Calu3 (cell line): ENCODE measurements at regions not wholly inside any gene's neighbourhood (a gene's known extent, or its start where the extent isn't known, plus 50 kb on each side); places are given as distances from the start of the nearest gene placed in this dataset.

Experiments
- BruUV-seq: library from RNA; stranded (reverse); fragments of 400-500 nt; replicated peaks from 2 replicates; lab custom pipeline; 2021; lab: Mats Ljungman, UMichigan
- CTCF ChIA-PET: fragments of 300-600 bp; sonication (Branson Sonifier 250); formaldehyde crosslinking; loops from one replicate; lab custom pipeline; 2022; ENCODE audit warnings: antibody characterized with exemption; lab: Charles Lee
- DNase-seq: peaks from one replicate; pipeline ENCODE4 v3.0.0; 2022
- H3K27ac Mint-ChIP-seq: one replicate; pipeline ENCODE4 v1.8.0; 2022; ENCODE audit warnings: mixed read lengths; ENCODE audit not compliant: unreplicated experiment
- H3K27me3 Mint-ChIP-seq: one replicate; pipeline ENCODE4 v1.8.0; 2022; ENCODE audit warnings: mixed read lengths; ENCODE audit not compliant: unreplicated experiment
- H3K36me3 Mint-ChIP-seq: one replicate; pipeline ENCODE4 v1.8.0; 2022; ENCODE audit warnings: mild to moderate bottlenecking, moderate library complexity, mixed read lengths; ENCODE audit not compliant: insufficient read depth, unreplicated experiment
- H3K4me1 Mint-ChIP-seq: one replicate; pipeline ENCODE4 v1.8.0; 2022; ENCODE audit warnings: mild to moderate bottlenecking, low read depth, mixed read lengths; ENCODE audit not compliant: unreplicated experiment
- H3K4me3 Mint-ChIP-seq: one replicate; pipeline ENCODE4 v1.8.0; 2022; ENCODE audit warnings: mild to moderate bottlenecking, low read depth, moderate library complexity, mixed read lengths; ENCODE audit not compliant: unreplicated experiment
- H3K9me3 Mint-ChIP-seq: one replicate; pipeline ENCODE4 v1.8.0; 2022; ENCODE audit warnings: low read depth, mixed read lengths; ENCODE audit not compliant: unreplicated experiment
- CTCF ChIP-seq: fragments of 200-600 bp; IDR thresholded peaks from one replicate; pipeline ENCODE4 v1.8.0; 2022; ENCODE audit warnings: antibody characterized with exemption; ENCODE audit not compliant: unreplicated experiment
- intact Hi-C: fragments of 100-400 bp; cut with micrococcal nuclease; formaldehyde crosslinking; loops from one replicate; pipeline ENCODE4 v1.10.0; 2022; ENCODE audit not compliant: unreplicated experiment

- H3K9me3 Mint-ChIP-seq = peaks cover 11% of the 10 kb centered on the region
- no peak overlapping the region for H3K27ac Mint-ChIP-seq
- no peak for TF ChIP-seq CTCF
- BruUV-seq = no TSS peak
- H3K36me3 Mint-ChIP-seq = no peaks in the 10 kb centered on the region
- CTCF ChIA-PET = no interaction called here
- no peaks in the 10 kb centered on the region for H3K27me3 Mint-ChIP-seq
- no peak for DNase-seq
- no peak overlapping the region for H3K4me3 Mint-ChIP-seq
- H3K4me1 Mint-ChIP-seq = no peaks in the 10 kb centered on the region
- intact Hi-C loops = no loop called here
These were observed 498.7 kb upstream of the RAB6C start for GRCh38 chr2:129480790-129481189.

- DNase-seq = no peak
- intact Hi-C loops = no loop called here
- no TSS peak for BruUV-seq
- no peak for TF ChIP-seq CTCF
- H3K27me3 Mint-ChIP-seq = no peaks in the 10 kb centered on the region
- peaks cover 9% of the 10 kb centered on the region for H3K9me3 Mint-ChIP-seq
- H3K4me3 Mint-ChIP-seq = no peak overlapping the region
- no peaks in the 10 kb centered on the region for H3K36me3 Mint-ChIP-seq
- CTCF ChIA-PET = no interaction called here
- no peak overlapping the region for H3K27ac Mint-ChIP-seq
- no peaks in the 10 kb centered on the region for H3K4me1 Mint-ChIP-seq
These were observed 497.9 kb upstream of the RAB6C start for GRCh38 chr2:129481306-129482219.

GRCh38 chr2:129482626-129483025 is 496.8 kb upstream of the RAB6C start:
- peaks cover 9% of the 10 kb centered on the region for H3K9me3 Mint-ChIP-seq
- no peak overlapping the region for H3K4me3 Mint-ChIP-seq
- CTCF ChIA-PET = no interaction called here
- no peak for DNase-seq
- no peak for TF ChIP-seq CTCF
- no peaks in the 10 kb centered on the region for H3K4me1 Mint-ChIP-seq
- no peak overlapping the region for H3K27ac Mint-ChIP-seq
- no peaks in the 10 kb centered on the region for H3K27me3 Mint-ChIP-seq
- no TSS peak for BruUV-seq
- H3K36me3 Mint-ChIP-seq = no peaks in the 10 kb centered on the region
- intact Hi-C loops = no loop called here

GRCh38 chr2:129483366-129483765 is 496.1 kb upstream of the RAB6C start:
- H3K4me3 Mint-ChIP-seq = no peak overlapping the region
- no peaks in the 10 kb centered on the region for H3K27me3 Mint-ChIP-seq
- intact Hi-C loops = no loop called here
- H3K36me3 Mint-ChIP-seq = no peaks in the 10 kb centered on the region
- CTCF ChIA-PET = no interaction called here
- no peak overlapping the region for H3K27ac Mint-ChIP-seq
- H3K4me1 Mint-ChIP-seq = no peaks in the 10 kb centered on the region
- H3K9me3 Mint-ChIP-seq = peaks cover 6% of the 10 kb centered on the region
- BruUV-seq = no TSS peak
- TF ChIP-seq CTCF = no peak
- DNase-seq = no peak
